ENCODE measurements at regions not wholly inside any gene's neighbourhood (a gene's known extent, or its start where the extent isn't known, plus 50 kb on each side); places are given as distances from the start of the nearest gene placed in this dataset.

DNA sequence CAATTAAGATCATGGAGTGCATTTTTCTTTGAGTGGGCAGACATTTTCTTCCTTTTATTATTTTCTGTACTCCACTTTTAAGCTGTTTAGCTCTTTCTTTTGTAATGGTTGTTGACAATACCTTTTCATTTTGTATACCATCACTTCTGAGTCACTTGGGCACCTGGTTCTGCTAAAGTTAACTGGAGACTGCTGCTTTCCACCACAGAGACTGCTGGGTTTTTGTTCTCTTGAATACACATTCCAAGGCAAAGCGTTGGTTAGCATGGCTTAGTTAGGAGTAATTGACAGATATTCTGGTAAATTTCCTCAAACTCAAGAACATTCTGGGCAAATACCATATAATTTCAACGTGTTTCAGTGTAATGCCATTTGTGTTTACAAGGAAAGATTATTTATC, 541.9 kb upstream of the CELF2 start:
- DNase-seq = no peak
- no peak for ATAC-seq
- H3K36me3 ChIP-seq = no peaks in the 10 kb centered on the region
- intact Hi-C loops (cut with DNase I) = no loop called here
- FAIRE-seq = no peak
- no peak overlapping the region for H3K4me3 ChIP-seq
- WGBS, 2 donors = 7 to 27% methylated on average over 2 of the region's 2 CpGs
- TF ChIP-seq CTCF (IDR thresholded peaks at IDR 0.05) = no peak
- no peaks in the 10 kb centered on the region for H3K4me1 ChIP-seq
- H3K27me3 ChIP-seq = no peaks in the 10 kb centered on the region
- no peak overlapping the region for H3K27ac ChIP-seq
- H3K9me3 ChIP-seq = no peaks in the 10 kb centered on the region

GRCh38 chr10:10477844-10478243, 539.8 kb upstream of the CELF2 start:
- Histone ChIP-seq H3K4me3 (no peak overlapping the region), H3K9me3 (no peaks in the 10 kb centered on the region), H3K27ac (no peak overlapping the region), H3K4me1 (no peaks in the 10 kb centered on the region), H3K27me3 (no peaks in the 10 kb centered on the region), H3K36me3 (no peaks in the 10 kb centered on the region)
- DNase-seq (no peak), FAIRE-seq (no peak), ATAC-seq (no peak)
- no peak for TF ChIP-seq CTCF (IDR thresholded peaks at IDR 0.05)
- intact Hi-C loops (cut with DNase I) = no loop called here
- 35 to 48% methylated on average over 2 of the region's 2 CpGs for WGBS, 2 donors

DNA sequence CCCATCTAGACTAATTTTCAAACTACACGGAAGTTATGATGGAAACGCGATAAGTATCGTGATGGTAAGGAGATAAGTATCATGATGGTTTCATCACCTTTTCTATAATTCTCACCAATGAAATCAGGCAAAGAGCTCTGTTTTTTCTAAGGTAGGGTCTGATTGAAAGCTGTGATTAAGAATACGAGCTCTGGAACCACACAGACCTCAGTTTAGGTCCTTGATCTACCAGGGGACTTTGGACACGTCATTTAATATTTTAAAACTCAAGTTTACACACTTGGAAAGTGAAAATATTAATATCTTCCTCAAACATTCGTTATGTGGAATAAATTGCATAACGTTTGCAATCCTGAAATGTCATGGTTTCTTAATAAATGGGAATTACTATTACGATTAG, 538.2 kb upstream of the CELF2 start:
- Histone ChIP-seq H3K9me3 (no peaks in the 10 kb centered on the region), H3K4me3 (no peak overlapping the region), H3K27me3 (no peaks in the 10 kb centered on the region), H3K4me1 (no peaks in the 10 kb centered on the region), H3K36me3 (no peaks in the 10 kb centered on the region), H3K27ac (no peak overlapping the region)
- intact Hi-C loops (cut with DNase I) = no loop called here
- 44 to 50% methylated on average over 9 of the region's 9 CpGs for WGBS, 2 donors
- no peak for TF ChIP-seq CTCF (IDR thresholded peaks at IDR 0.05)
- FAIRE-seq (no peak), DNase-seq (no peak), ATAC-seq (no peak)

DNA sequence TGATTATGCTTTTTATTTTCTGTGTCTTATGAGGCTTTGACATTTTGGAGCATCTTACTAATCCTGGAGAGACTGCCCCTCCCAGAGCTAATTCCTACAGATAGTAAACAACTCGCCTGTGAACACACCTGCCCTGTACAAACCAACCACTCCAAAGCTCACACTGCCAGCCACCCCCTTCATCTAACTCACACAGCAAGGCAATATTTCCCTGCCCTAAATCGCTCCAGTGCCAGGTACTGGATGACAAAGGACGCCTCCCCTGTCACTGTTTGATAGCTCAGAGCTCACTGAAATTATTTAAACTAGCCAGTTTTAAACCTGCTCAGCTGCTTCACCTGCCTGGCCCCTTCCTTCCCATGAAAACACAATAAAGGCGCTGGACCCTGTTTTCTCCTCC, 535.1 kb upstream of the CELF2 start:
- ATAC-seq = no peak
- 11 to 15% methylated on average over 4 of the region's 4 CpGs for WGBS, 2 donors

GRCh38 chr10:10489076-10489475, 528.6 kb upstream of the CELF2 start:
- no peaks in the 10 kb centered on the region for H3K4me1 ChIP-seq
- no peak for TF ChIP-seq CTCF (IDR thresholded peaks at IDR 0.05)
- no peak for ATAC-seq
- FAIRE-seq = no peak
- peaks cover 0 to 8% (median 0%) of the 10 kb centered on the region in 4 donors for H3K27me3 ChIP-seq
- H3K36me3 ChIP-seq = no peaks in the 10 kb centered on the region
- 62 to 72% methylated on average over 3 of the region's 3 CpGs for WGBS, 2 donors
- no peaks in the 10 kb centered on the region for H3K9me3 ChIP-seq
- H3K4me3 ChIP-seq = no peak overlapping the region
- no peak overlapping the region for H3K27ac ChIP-seq
- no peak for DNase-seq
- intact Hi-C loops (cut with DNase I) = no loop called here

More for the DNA sequence above, 535.1 kb upstream of the CELF2 start:
- no peaks in the 10 kb centered on the region for H3K9me3 ChIP-seq
- FAIRE-seq (no peak), DNase-seq (no peak)
- H3K4me3 ChIP-seq = no peak overlapping the region
- no peaks in the 10 kb centered on the region for H3K4me1 ChIP-seq
- H3K36me3 ChIP-seq = no peaks in the 10 kb centered on the region
- H3K27ac ChIP-seq = no peak overlapping the region
- intact Hi-C loops (cut with DNase I) = no loop called here
- H3K27me3 ChIP-seq = peaks cover 0 to 4% (median 0%) of the 10 kb centered on the region in 4 donors
- no peak for TF ChIP-seq CTCF (IDR thresholded peaks at IDR 0.05)
